ENCODE measurements at regions not wholly inside any gene's neighbourhood (a gene's known extent, or its start where the extent isn't known, plus 50 kb on each side); places are given as distances from the start of the nearest gene placed in this dataset.

DNA sequence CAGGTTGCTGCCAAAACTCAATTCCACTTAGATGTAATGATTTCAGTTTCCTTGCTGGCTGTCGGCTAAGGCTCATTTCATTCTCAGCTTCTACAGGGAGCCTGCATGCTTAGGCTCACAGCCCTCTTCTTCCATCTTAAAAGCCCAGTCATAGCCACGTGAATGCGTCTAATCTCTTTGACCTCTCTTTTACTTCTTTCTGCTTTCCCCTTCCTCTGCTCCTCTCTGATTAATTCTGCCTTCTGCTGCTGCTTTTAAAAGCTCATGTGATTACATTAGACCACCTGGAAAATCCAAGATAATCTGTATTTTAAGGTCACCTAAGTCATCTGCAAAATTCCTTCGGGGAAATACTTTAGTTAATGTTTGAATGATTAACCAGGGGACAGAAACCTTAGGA lies 812.8 kb upstream of the BRINP3 start:
- no peak overlapping the region for H3K18ac ChIP-seq (ENCODE audit: insufficient read length, low read depth, low read length)
- no peak for DNase-seq

More for the DNA sequence above, 812.8 kb upstream of the BRINP3 start:
- Histone ChIP-seq H3K9me3 (ENCODE audit: control insufficient read depth, low read depth, low read length) (no peaks in the 10 kb centered on the region), H2AK5ac (ENCODE audit: insufficient read length, low read length) (no peak overlapping the region), H3T11ph (ENCODE audit: low read length) (no peak overlapping the region), H3K27ac (ENCODE audit: insufficient read length, low read depth, low read length) (no peak overlapping the region), H3K79me1 (ENCODE audit: insufficient read depth, low read depth, low read length, poor library complexity, severe bottlenecking) (no peaks in the 10 kb centered on the region), H3K79me2 (ENCODE audit: insufficient read depth, low read length) (no peaks in the 10 kb centered on the region), H3K23ac (ENCODE audit: insufficient read length, low read depth, low read length) (no peak overlapping the region), H3K56ac (ENCODE audit: insufficient read length, low read depth, low read length) (no peak overlapping the region), H4K8ac (replicated peaks; ENCODE audit: insufficient read length, low read depth, low read length) (no peak overlapping the region), H4K91ac (ENCODE audit: insufficient read length, low read depth, low read length) (no peak overlapping the region), H2BK15ac (ENCODE audit: low read depth, low read length) (no peak overlapping the region), H3K27me3 (ENCODE audit: insufficient read depth, low read length) (no peaks in the 10 kb centered on the region), H4K5ac (ENCODE audit: insufficient read length, low read depth, low read length) (no peak overlapping the region), H2BK5ac (ENCODE audit: insufficient read length, low read length) (no peak overlapping the region), H2AFZ (ENCODE audit: low read length) (no peak overlapping the region), H3K4me1 (ENCODE audit: insufficient read depth, low read length) (no peaks in the 10 kb centered on the region), H3K9ac (ENCODE audit: extremely low read depth, insufficient read length, low read length) (no peak overlapping the region), H2BK12ac (ENCODE audit: insufficient read length, low read depth, low read length) (no peak overlapping the region), H2BK120ac (ENCODE audit: low read depth, low read length, poor library complexity, severe bottlenecking) (no peak overlapping the region), H3K4ac (ENCODE audit: low read depth, low read length) (no peak overlapping the region), H3K14ac (ENCODE audit: insufficient read depth, low read length) (no peak overlapping the region), H3K23me2 (ENCODE audit: insufficient read length, low read depth, low read length, poor library complexity, severe bottlenecking) (no peaks in the 10 kb centered on the region), H2BK20ac (ENCODE audit: low read depth, low read length, poor library complexity, severe bottlenecking) (no peak overlapping the region), H3K4me2 (ENCODE audit: insufficient read depth, insufficient read length, low read length) (no peak overlapping the region), H4K20me1 (ENCODE audit: control insufficient read depth, insufficient read depth, insufficient read length) (no peaks in the 10 kb centered on the region)
- H3K27me3 Mint-ChIP-seq (ENCODE audit: low read depth): no peaks in the 10 kb centered on the region
- 0 out of 5 replicates have a peak, but pooled peaks cover 0 to under 1% of the 10 kb centered on the region in 2 experiments for H3K9me3 Mint-ChIP-seq
- no peaks in the 10 kb centered on the region for H3K36me3 Mint-ChIP-seq (ENCODE audit: insufficient read depth in 1 of 3, low read depth in 3 of 3)
- H3K27ac Mint-ChIP-seq: peak overlapping the region in 1 of 3 experiments; percentile 3; a peak in 4 of 7 replicates
- H3K4me3 Mint-ChIP-seq: no peak overlapping the region
- no peak for TF ChIP-seq CTCF (conservative IDR thresholded peaks at IDR 0.05)
- no CpG with 5 or more reads among the region's 4 CpGs for WGBS (ENCODE audit: extremely low coverage, insufficient read length, low lambda C conversion rate)
- H3K4me1 Mint-ChIP-seq: peaks cover 3 to 4% of the 10 kb centered on the region in 2 experiments; a peak in 1 of 4 replicates
